ENCODE measurements at regions not wholly inside any gene's neighbourhood (a gene's known extent, or its start where the extent isn't known, plus 50 kb on each side); places are given as distances from the start of the nearest gene placed in this dataset.

GRCh38 chr2:41598161-41598894 lies 449.5 kb upstream of the PKDCC start:
- no peak for DNase-seq (ENCODE audit: low read depth, low spot score)
- no peak overlapping the region for H3K27ac ChIP-seq

GRCh38 chr2:41600460-41600859 lies 447.4 kb upstream of the PKDCC start:
- no peak overlapping the region for H3K27ac ChIP-seq
- no peak for DNase-seq (ENCODE audit: low read depth, low spot score)

GRCh38 chr2:41602341-41602740 lies 445.5 kb upstream of the PKDCC start:
- DNase-seq (ENCODE audit: low read depth, low spot score): no peak
- H3K27ac ChIP-seq: no peak overlapping the region

GRCh38 chr2:41605311-41605710 lies 442.5 kb upstream of the PKDCC start:
- no peak for DNase-seq (ENCODE audit: low read depth, low spot score)
- H3K27ac ChIP-seq: no peak overlapping the region

- no peak for DNase-seq (ENCODE audit: low read depth, low spot score)
- no peak overlapping the region for H3K27ac ChIP-seq
Measured at GRCh38 chr2:41605914-41606313, 441.9 kb upstream of the PKDCC start.

GRCh38 chr2:41610501-41611190 lies 437.2 kb upstream of the PKDCC start:
- no peak for DNase-seq (ENCODE audit: low read depth, low spot score)
- no peak overlapping the region for H3K27ac ChIP-seq

GRCh38 chr2:41618754-41619153 lies 429.1 kb upstream of the PKDCC start:
- no peak overlapping the region for H3K27ac ChIP-seq
- DNase-seq (ENCODE audit: low read depth, low spot score): no peak

- no peak for DNase-seq (ENCODE audit: low read depth, low spot score)
- H3K27ac ChIP-seq: no peak overlapping the region
Measured at GRCh38 chr2:41621095-41621494, 426.7 kb upstream of the PKDCC start.

GRCh38 chr2:41621563-41621962 lies 426.3 kb upstream of the PKDCC start:
- DNase-seq (ENCODE audit: low read depth, low spot score): no peak
- H3K27ac ChIP-seq: no peak overlapping the region

GRCh38 chr2:41622301-41622700 lies 425.5 kb upstream of the PKDCC start:
- DNase-seq (ENCODE audit: low read depth, low spot score): no peak
- no peak overlapping the region for H3K27ac ChIP-seq

- H3K27ac ChIP-seq: no peak overlapping the region
- DNase-seq (ENCODE audit: low read depth, low spot score): no peak
Measured at GRCh38 chr2:41626936-41627335, 420.9 kb upstream of the PKDCC start.

- DNase-seq (ENCODE audit: low read depth, low spot score): no peak
- H3K27ac ChIP-seq: no peak overlapping the region
Measured at GRCh38 chr2:41634686-41635085, 413.1 kb upstream of the PKDCC start.

GRCh38 chr2:41644936-41645335 lies 402.9 kb upstream of the PKDCC start:
- no peak overlapping the region for H3K27ac ChIP-seq
- no peak for DNase-seq (ENCODE audit: low read depth, low spot score)

GRCh38 chr2:41647468-41648050 lies 400.3 kb upstream of the PKDCC start:
- DNase-seq (ENCODE audit: low read depth, low spot score): no peak
- no peak overlapping the region for H3K27ac ChIP-seq

- no peak for DNase-seq (ENCODE audit: low read depth, low spot score)
- no peak overlapping the region for H3K27ac ChIP-seq
Measured at GRCh38 chr2:41657226-41657625, 390.6 kb upstream of the PKDCC start.

- H3K27ac ChIP-seq: no peak overlapping the region
- no peak for DNase-seq (ENCODE audit: low read depth, low spot score)
Measured at GRCh38 chr2:41659758-41660157, 388.1 kb upstream of the PKDCC start.

GRCh38 chr2:41662461-41662860 lies 385.4 kb upstream of the PKDCC start:
- H3K27ac ChIP-seq: no peak overlapping the region
- DNase-seq (ENCODE audit: low read depth, low spot score): no peak

GRCh38 chr2:41663056-41663455 lies 384.8 kb upstream of the PKDCC start:
- no peak for DNase-seq (ENCODE audit: low read depth, low spot score)
- no peak overlapping the region for H3K27ac ChIP-seq

GRCh38 chr2:41668529-41668928 lies 379.3 kb upstream of the PKDCC start:
- no peak for DNase-seq (ENCODE audit: low read depth, low spot score)
- no peak overlapping the region for H3K27ac ChIP-seq

GRCh38 chr2:41678639-41679038 lies 369.2 kb upstream of the PKDCC start:
- no peak for DNase-seq (ENCODE audit: low read depth, low spot score)
- no peak overlapping the region for H3K27ac ChIP-seq

- H3K27ac ChIP-seq: no peak overlapping the region
- no peak for DNase-seq (ENCODE audit: low read depth, low spot score)
Measured at GRCh38 chr2:41686156-41686555, 361.7 kb upstream of the PKDCC start.

- DNase-seq (ENCODE audit: low read depth, low spot score): no peak
Measured at GRCh38 chr2:41691561-41691960, 356.3 kb upstream of the PKDCC start.

More at GRCh38 chr2:41691561-41691960, 356.3 kb upstream of the PKDCC start:
- no peak overlapping the region for H3K27ac ChIP-seq
